Stimulated activated CD8-positive, alpha-beta memory T cell treated with anti-CD3 and anti-CD28 coated beads, Interleukin-7, amount 100 ng/mL, for 1 hour (primary cell): ENCODE measurements at regions not wholly inside any gene's neighbourhood (a gene's known extent, or its start where the extent isn't known, plus 50 kb on each side); places are given as distances from the start of the nearest gene placed in this dataset.
"Not testable (repeated sequence)": the region's sequence is repeated elsewhere in the genome, so short reads cannot be mapped to it uniquely, and the experiment has no call there.

Experiments used
- DNase-seq, 2 donors: peaks; one replicate each; pipeline ENCODE4 v3.0.0-alpha.2; 2020; ENCODE audit warnings: low read depth in 2 of 2

DNA sequence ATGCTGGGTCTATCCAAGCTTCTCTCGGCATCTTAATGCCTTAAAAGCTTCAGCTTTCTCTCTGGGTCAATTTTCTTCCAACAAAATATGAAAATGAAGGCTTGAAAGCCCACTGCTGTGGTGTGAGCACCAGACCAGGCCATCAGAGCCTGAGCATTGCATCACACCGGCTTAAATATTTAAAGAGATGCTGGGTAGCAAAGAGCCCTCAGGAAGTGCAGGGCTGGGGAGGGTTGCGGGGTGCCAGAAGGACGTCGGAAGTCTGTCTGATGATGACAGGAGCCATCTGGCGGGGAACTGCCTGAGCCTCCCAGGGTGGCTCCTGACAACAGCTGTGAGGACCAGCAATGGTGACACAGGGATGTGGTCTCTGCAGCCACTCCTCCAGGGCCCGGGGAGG is 185.5 kb downstream of the OLFM1 start:
- DNase-seq = no peak

DNA sequence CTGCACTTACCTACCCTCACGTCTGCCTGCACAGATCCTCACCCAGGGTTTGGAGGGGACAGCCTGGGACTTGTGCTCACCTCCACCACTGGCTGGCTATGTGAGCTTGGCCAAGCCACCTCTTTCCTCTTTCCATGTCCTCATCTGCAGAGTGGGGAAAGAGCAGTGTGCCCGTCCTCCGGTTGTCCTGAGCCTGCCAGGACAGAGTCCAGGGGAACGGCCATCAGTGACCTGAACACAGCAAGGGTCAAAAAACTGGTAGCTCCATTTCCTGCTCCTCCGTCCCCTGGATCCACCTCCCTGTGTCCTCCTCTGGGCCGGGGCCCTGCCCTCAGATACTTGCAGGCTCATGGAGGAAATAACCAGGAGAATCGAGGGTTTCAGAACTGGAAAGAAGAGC is 187.7 kb downstream of the OLFM1 start:
- DNase-seq = no peak

DNA sequence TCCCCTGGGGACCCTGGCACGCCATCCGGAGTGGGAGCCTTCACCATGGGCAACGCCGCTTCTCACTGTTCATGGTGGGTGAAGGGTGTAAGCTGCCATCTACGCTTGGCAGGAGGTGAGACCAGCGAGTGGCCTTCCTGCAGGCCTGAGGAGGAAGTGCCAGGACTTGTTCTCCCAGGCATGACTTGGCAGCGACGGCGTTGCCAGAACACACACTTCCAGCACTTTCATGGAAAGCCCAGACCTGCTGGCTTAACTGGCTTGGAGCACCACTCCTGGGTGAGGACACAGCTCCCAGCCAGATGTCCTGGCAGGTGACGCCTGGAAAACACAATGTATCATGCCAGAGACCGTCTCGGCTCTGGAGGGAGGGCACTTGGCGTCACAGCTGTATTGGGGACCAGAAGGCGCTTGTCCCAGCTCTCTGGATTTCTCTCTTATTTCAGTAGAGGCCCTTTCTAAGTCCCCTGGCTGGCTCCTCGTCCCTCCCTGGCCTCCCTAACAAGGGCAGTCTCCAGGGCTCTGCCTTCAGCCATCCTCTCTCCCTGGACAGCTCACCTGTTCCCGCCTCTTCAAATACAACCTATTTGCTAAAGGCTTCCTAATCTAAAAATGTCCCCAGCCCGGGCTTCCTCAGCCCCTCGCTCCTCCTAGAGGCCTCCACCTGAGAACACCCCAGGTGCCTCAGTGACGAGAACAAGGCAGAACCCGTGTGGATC is 188.3 kb downstream of the OLFM1 start:
- DNase-seq = no peak

DNA sequence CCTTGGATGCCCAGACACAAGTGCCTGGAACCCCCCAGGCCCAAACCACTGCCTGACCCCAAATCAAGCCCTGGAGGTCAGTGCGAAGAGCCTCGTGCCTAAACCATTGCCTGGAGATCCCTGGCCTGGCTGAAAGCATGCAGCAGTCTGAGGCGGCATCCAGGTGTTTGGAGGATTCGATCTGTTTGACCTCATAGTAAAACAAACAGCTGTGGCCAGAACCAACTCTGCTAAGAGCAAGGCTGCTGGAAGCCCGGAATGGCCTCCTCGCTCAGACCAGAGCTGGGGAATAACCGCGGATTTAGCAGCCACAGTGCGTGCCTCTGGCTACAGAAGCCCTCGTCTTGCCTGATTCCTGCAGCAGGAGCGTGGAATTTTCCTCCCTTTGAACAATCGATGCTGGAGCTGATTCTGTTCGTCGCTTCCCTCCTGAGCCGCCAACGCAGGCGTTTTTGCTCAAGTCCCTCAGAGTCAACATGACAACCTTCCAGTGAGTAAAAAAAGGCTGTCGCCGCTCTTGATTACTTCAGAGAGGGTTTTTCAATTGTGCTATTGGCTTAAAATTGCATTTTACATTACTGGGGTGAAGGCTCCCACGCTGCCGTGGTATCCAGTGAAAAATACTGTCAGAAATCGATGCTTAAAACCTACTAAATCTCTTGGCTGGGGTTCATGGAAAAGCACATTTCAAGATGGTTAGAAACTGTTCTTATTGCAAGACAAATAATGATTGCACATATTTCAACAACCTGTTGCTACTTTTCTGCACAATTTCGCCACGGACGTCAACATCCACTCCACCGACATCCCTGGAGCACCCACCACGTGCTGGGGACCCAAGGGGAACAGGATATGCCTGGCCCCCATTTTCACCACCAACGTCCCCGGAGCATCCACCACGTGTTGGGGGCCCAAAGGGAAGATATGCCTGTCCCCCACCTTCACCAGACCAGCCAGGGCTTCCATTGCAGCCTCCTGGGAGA is 190.0 kb downstream of the OLFM1 start:
- DNase-seq = no peak

DNA sequence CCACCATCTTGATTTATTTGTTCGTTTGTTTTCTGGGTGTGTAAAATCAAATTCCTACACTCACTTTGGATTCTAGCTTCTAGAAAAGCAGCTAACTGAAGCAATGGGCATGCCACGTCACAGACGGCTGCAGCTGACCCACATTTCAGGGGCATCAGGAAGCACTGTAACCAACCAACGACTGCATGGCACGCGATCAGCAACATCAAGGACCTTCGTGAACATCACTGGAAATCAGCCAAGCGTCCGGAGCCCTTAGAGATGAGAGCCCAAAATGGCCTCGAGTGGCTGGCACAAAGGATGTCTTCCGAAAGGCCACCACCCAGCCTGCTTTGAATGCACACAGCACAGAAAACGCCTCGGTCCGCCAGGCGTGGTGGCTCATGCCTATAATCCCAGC is 191.1 kb downstream of the OLFM1 start:
- no peak for DNase-seq

DNA sequence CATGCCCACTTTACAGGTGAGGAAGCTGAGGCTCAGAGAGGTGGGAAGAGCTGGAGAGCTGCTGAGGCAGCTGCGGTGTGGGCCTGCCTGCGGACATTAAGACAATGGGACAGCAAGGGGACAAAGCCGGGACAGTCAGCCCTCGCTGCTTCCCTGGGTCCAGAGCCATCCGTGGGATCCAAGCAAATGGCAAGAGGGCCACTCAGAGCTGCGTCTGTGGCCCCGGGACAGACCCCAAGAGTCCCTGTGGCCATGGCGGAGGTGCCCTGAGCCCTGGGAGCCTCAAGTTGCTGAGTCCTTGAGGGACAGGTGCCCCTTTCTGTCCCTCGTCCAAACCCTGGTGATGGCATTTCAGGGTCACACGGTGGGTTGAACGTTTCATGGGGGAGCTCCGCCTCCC is 191.9 kb downstream of the OLFM1 start:
- DNase-seq = no peak

DNA sequence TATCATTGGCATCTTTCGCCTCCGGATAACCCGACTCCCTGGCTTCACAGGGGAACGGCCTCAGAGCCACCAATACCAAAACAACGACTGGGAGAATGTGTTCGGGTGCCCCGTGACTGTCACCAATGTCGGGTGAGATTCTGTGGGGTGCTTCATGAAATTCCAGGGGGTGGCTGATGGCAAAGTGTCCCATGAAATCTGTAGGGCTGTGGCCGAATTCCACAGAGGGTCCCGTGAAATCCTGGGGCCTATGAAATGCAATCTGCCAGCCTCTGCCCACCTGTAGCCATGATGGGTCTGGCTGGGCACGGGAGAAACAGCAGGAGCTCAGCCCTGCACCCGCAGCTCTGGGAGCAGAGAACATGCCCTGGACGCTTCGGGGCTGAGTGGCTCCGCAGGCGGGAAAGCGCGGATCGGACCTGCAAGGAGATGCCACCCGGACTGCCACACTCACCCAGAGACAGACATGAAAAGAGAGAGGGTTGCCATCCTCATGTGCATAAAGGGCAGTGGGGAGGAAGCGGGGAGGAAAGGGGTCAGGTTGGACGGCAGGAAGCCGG is 192.4 kb downstream of the OLFM1 start:
- DNase-seq = no peak

DNA sequence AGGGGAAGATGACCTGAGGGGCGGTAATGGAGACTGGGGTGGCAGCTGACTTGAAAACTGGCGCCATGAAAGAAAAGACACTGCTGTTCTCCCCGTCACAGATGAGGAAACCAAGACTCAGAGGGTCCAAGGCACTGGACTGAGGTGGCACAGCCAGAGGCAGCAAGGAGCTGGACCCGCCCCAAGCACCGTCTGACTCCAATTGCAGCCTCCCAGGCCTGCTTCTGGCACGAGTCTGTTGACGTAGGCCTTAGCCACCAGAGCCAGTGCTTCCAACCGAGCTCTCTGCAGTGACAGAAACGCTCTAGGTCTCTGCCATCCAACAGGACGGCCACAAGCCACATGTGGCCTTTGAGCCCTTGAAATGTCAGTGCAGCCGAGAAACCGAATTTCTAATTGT is 193.2 kb downstream of the OLFM1 start:
- DNase-seq = no peak

DNA sequence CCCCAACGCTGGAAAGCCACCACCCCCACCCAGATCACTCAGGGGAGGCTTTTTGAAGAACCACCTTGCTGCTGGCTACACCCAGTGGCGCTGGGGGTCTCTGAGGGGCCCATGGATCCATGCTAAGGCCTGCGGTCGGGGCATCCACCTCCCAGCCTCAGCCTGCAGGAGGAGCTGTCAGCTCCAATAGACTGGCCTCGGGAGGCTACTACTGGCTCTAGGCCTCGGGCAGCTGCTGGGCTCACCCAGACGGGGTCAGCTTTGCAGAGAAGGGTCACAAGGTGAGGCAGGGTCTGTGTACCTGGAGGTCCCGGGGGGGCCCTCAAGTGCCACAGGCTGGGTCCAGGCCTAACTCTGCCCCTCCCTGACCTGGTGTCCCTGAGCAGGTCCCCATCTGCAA is 193.7 kb downstream of the OLFM1 start:
- no peak for DNase-seq

DNA sequence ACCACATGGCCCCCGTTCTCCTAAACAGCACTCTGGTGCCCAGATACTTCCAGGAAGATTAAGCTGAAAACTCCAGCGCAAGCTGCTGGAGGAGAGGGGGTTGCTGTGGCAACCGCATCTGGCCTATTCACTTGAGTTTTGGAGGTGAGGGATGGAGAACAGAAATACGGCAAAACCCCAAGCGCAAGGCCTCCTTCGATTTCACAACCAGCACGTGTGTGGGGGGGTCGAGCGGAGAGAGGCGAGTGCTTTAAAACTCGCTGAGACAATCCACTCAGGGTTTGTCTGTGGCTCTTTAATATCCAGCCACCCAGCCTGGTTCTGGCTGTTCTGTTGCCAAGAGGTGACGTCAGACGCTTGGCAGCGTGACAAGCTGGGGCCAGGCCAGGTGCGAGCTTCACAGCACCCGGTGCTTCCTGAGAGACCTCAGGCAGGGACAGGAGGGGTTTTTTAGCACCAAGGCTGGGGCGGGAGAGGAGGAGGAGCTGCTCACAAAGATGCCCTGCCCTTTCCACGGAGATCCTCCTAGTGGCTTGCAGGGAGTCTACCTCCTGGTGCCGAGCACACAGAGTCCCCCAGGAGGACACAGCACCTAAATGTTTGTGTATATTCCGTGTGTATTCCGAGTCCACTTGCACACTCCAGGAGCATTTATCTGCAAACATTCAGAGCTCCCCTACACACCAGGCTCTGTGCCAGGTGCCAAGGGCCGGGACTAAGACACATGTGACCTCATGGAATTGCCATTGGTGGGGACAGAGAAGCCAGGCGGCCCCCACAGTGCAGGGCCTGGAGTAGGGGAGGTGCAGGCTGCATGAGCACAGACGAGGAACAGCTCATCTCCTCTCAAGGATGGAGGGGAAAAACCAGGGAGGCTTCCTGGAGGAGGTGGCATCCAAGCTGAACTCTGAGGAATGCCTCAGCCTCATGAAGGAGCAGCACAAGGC is 194.6 kb downstream of the OLFM1 start:
- no peak for DNase-seq

DNA sequence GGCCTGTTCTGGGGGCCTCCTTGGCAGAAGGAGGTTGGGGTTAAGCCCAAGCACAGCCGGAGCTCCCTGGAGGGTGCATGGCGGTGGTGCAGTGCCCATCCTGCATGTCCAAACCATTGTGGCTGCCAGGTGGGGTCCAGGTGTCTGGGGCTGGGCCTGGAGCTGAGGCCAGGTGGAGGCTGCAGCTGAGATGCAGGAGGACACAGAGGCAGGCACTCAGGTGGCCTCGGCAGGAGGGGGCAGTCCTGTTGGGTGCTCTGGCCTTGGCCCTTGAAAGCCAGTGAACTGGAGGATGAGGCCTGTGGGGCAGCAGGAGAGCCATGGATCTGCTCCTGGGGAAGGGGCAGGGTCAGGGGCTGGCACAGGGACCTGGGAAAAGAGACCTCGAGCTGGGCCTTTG is 195.3 kb downstream of the OLFM1 start:
- no peak for DNase-seq

DNA sequence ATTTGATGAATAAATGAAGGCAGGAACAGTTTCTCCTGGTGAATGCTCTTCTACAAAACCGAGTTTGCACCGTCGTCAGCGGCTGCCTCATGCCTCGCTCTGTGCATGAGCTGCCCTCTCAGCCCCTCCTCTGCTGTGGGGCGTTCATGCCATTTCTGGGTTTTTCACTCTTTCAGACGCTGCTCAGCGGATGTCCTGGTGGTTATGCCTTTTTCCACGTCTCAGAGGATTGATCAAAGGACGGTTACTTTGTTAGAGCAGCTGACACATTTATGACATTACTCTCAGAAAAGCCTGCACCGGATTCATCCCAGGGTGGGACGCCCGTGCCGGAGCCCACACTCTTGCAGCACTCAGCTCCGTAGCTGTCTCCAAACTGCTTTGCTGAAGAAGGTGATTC is 195.9 kb upstream of the PPP1R26 start:
- DNase-seq = no peak

DNA sequence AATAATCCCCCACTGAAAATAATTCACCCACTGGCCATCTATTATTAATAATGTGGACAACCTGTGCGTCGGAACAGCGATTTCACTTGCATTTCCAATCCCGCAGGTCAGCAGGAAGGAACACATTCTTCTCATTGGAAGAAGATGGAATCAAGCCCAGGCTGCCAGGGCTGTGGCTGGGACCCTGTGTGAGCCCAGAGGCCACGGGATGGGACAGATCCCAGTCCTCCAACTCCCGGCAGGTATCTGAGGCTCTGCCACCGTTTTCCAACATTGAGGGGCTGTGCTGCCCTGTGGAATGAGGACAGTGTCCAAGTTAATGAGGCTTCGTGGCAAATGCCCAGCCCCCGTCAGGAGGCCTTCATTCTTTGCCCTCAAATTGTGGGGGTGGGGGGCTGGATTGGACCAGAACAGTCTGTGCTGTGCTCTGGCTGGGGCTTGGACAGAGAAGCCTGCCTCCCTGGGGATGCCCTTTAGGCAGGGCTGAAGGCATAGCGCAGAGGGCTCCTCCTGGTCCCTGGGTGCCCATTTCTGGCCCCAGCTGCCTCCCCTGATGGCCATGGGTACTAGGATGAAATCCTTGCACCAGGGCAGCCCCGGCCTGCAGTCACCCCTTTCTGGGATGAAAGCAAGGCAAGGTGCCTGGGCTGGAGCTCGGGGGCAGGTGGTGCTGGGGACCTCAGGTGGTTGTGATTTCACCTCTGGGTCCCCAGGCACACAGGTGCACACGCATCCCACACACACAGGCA is 195.0 kb upstream of the PPP1R26 start:
- no peak for DNase-seq

DNA sequence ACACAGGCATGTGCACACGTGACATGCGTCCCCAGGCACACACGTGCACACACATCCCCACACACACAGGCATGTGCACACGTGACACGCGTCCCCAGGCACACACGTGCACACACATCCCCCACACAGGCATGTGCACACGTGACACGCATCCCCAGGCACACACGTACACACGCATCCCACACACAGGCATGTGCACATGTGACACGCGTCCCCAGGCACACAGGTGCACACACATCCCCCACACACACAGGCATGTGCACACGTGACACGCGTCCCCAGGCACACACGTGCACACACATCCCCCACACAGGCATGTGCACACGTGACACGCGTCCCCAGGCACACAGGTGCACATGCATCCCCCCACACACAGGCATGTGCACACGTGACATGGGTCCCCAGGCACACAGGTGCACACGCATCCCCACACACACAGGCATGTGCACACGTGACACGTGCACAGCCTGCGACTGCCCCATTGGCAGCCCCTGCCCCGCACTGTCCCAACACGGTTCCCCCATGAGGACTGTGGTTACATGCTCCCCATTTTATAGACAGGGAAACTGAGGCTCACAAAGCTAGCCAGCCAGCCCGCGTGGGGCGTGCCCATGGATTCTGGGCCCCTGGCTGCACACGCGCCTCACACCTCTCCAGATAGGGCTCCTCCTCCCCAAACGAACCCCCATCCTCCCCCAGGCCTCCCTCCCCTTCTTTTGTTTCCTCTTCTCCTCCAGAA is 193.2 kb upstream of the PPP1R26 start:
- DNase-seq = not testable (repeated sequence)

DNA sequence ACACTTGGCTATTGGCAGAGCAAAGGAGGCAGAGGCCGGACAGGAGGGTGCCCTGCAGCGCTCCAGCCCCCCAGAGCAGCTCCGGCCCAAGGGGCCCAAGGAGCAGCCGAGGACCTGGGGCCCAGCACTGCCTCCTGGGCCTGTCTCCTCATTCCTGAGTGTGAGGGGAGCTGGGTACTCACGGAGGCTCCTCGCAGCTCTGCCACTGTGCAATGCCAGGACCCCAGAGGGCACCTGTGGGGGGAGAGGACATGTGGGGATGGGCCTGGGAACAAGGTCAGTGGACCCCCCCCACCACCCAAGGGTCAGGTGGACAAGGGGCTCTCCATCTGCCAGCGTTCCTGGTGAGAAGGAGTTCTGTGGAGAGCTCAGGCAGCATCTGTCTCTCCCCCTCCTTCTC is 192.6 kb upstream of the PPP1R26 start:
- DNase-seq = no peak

DNA sequence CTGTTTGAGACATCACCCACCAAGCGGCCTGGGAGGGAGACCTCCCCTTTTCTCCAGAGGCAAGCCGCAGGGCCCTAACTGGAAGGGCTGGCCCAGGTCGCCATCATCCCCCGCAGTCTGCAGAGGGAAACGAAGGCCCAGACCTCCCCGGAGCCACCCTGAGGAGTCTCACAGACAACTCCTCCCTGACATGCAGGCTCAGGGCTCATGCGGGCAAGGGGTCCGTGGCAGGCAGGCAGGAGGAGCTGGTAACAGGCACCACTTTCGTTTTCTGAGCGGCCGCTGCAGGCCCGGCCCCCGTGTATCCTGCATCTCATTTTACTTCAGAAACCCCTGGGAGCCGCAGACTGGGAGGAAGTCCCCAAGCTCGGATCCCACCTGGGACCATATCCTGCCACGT is 192.0 kb upstream of the PPP1R26 start:
- DNase-seq = no peak

DNA sequence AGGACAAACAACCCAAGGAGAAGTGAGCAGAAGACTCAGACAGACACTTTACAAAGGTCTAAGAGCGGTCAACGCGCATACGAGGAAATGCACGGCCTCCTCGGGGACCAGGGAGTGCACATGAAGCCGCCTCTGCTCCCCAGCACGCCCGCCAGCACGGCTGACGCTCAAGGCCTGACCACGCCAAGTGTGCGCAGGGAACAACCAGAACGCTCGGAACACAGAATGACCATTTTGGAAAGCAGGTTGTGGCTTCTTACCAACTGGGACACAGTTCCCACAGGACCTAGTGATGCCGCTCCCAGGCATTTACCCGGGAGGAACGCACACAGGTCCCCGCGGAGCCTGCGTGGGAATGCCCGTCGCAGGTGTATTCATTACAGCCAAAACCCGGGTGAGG is 191.5 kb upstream of the PPP1R26 start:
- no peak for DNase-seq

DNA sequence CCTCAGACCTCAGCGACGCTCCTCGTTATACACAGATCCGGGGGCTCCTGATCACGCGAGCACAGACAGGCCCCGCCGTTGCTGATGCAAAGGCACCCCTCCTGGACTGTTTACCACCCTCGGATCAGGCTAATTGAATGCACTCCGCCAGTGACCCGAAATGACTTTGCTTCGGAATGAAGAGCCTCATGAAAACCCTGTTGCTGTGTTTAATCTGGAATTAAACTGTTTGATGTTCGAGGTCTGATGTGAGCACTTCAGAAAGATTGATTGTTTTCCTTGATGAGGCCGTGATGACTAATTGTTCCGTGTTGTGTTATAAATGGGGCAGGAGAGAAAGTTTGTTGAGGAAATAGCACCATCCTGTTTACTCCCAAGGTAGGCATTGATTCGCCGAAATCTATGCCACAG is 190.5 kb upstream of the PPP1R26 start:
- no peak for DNase-seq

DNA sequence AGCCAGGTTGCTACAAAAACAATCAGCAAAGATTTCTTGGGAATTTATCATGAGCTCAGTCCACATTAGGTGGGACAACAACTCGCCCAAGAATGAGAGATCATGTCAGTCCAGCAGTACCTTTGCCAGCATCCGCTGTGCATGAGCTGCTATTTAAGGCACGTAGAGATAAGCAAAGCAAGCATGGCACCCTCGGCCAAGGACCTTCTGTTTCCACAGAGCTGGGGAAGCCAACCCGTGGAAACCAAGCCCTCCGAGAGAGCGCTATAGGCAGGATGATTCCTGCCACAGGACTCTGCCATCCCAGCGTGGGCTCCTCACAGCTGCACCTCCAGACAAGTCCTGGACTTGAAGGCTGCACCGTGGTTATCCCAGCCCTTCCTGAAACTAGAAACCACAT is 189.5 kb upstream of the PPP1R26 start:
- DNase-seq = no peak

DNA sequence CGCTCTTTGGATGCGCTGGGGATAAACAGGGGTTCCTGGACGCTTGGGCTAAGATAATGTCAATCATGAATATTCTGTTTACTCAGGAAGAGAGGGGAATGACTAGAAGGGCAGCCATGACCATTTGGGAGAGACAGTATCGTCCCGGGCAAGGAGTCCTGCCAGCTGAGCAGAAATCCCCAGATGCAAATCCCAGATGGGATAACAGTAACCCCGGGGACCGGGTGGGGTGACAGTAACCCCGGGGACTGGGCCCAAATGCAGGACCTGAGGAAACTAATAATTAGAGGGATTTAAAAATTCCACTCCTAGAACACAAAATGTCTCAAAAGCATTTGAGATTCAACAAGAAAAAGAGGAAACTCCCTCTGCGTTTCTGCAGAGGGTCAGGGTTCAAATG is 189.0 kb upstream of the PPP1R26 start:
- DNase-seq = no peak
